Esophagus muscularis mucosa (tissue), 4 donors: ENCODE measurements at regions not wholly inside any gene's neighbourhood (a gene's known extent, or its start where the extent isn't known, plus 50 kb on each side); places are given as distances from the start of the nearest gene placed in this dataset.
"Not testable (repeated sequence)": the region's sequence is repeated elsewhere in the genome, so short reads cannot be mapped to it uniquely, and the experiment has no call there.

Source experiments
- DNase-seq: peaks from one replicate; pipeline ENCODE4 v3.0.0-alpha.2; 2017; ENCODE audit errors: extremely low spot score
- H3K27ac ChIP-seq, 4 donors: fragments of 200-600 bp; sonication (generic); replicated peaks in 1 of 4; 1 replicate in 3 of 4; 2 replicates in 1 of 4; pipeline ENCODE4 v1.5.1; 2016 to 2019; ENCODE audit warnings: mild to moderate bottlenecking in 1 of 4
- H3K27me3 ChIP-seq, 4 donors: fragments of 200-600 bp; sonication (generic); one replicate each; pipeline versions ENCODE4 v1.5.1 to v1.6.0; 2016 to 2019
- H3K36me3 ChIP-seq, 4 donors: fragments of 200-600 bp; sonication (generic); one replicate each; pipeline ENCODE4 v1.5.1; 2016 to 2019
- H3K4me1 ChIP-seq, 4 donors: fragments of 200-600 bp; sonication (generic); one replicate each; pipeline ENCODE4 v1.5.1; 2016 to 2019
- H3K4me3 ChIP-seq, 4 donors: fragments of 200-600 bp; sonication (generic); 1 replicate in 2 of 4; 2 replicates in 2 of 4; pipeline ENCODE4 v1.5.1; 2016 to 2019; ENCODE audit warnings: mild to moderate bottlenecking in 4 of 4, moderate library complexity in 1 of 4
- H3K9me3 ChIP-seq, 4 donors: fragments of 200-600 bp; sonication (generic); 1 replicate in 3 of 4; 2 replicates in 1 of 4; pipeline ENCODE4 v1.5.1; 2016 to 2019
- EP300 ChIP-seq: sonication (generic); formaldehyde crosslinking; IDR thresholded peaks from one replicate; pipeline ENCODE4 v1.6.1; 2017; ENCODE audit warnings: antibody characterized with exemption
- POLR2A ChIP-seq: fragments of 450-650 bp; IDR thresholded peaks from one replicate; pipeline ENCODE4 v1.6.1; 2017; ENCODE audit warnings: antibody characterized with exemption, moderate library complexity, mild to moderate bottlenecking, low read depth
- POLR2AphosphoS5 ChIP-seq, 2 donors: sonication (generic); formaldehyde crosslinking; IDR thresholded peaks; one replicate each; pipeline ENCODE4 v1.6.1; 2017; ENCODE audit warnings: antibody characterized with exemption in 2 of 2
- WGBS: methylation state at CpG from one replicate; pipeline ENCODE4 v1.1.5; 2018; 5-methylcytosine and 5-hydroxymethylcytosine counted together
- intact Hi-C: fragments of 100-400 bp; cut with DNase I; formaldehyde crosslinking; loops from one replicate; pipeline ENCODE4 v1.15.1; 2023
- TF ChIP-seq, protein P1 (sequence below), 3 experiments: fragments of 200-600 bp in 2 of 3; fragments of 450-650 bp in 1 of 3; sonication (generic) in 2 of 3; IDR thresholded peaks; one replicate each; pipeline ENCODE4 v1.5.1; 2017 to 2019; ENCODE audit warnings: antibody characterized with exemption in 3 of 3, mild to moderate bottlenecking in 2 of 3, moderate library complexity in 1 of 3

DNA sequence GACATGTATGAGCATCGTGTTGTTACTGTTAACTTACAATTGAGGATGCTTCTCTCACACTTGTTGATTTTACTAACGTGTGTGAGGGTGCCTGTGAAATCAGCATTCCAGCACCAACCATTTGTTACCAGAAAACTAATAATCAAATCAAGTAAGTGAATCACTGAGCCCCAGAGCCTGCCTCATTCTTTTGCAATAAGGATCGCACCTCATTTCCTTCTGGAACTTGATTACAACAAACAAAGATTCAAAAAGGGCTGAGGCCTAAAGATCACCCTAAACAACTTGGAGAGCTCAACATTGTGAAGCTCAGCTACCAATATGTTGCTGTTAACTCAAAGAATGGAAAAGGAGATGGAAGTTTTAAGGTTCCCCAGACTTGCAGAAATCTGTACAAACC is 274.7 kb downstream of the TFAP2A start:
- intact Hi-C loops: no loop called here
- TF ChIP-seq, protein P1, sequence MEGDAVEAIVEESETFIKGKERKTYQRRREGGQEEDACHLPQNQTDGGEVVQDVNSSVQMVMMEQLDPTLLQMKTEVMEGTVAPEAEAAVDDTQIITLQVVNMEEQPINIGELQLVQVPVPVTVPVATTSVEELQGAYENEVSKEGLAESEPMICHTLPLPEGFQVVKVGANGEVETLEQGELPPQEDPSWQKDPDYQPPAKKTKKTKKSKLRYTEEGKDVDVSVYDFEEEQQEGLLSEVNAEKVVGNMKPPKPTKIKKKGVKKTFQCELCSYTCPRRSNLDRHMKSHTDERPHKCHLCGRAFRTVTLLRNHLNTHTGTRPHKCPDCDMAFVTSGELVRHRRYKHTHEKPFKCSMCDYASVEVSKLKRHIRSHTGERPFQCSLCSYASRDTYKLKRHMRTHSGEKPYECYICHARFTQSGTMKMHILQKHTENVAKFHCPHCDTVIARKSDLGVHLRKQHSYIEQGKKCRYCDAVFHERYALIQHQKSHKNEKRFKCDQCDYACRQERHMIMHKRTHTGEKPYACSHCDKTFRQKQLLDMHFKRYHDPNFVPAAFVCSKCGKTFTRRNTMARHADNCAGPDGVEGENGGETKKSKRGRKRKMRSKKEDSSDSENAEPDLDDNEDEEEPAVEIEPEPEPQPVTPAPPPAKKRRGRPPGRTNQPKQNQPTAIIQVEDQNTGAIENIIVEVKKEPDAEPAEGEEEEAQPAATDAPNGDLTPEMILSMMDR (IDR thresholded peaks at IDR 0.05): no peak
- TF ChIP-seq POLR2A: no peak
- no peak for TF ChIP-seq POLR2AphosphoS5 (IDR thresholded peaks at IDR 0.05)
- no peak for TF ChIP-seq EP300
- 57% methylated on average over 3 of the region's 3 CpGs for WGBS
- Histone ChIP-seq H3K4me1 (no peaks in the 10 kb centered on the region), H3K36me3 (no peaks in the 10 kb centered on the region), H3K9me3 (no peaks in the 10 kb centered on the region), H3K4me3 (no peak overlapping the region), H3K27ac (no peak overlapping the region), H3K27me3 (peaks cover 0 to 3% (median 0%) of the 10 kb centered on the region in 4 donors)
- no peak for DNase-seq

DNA sequence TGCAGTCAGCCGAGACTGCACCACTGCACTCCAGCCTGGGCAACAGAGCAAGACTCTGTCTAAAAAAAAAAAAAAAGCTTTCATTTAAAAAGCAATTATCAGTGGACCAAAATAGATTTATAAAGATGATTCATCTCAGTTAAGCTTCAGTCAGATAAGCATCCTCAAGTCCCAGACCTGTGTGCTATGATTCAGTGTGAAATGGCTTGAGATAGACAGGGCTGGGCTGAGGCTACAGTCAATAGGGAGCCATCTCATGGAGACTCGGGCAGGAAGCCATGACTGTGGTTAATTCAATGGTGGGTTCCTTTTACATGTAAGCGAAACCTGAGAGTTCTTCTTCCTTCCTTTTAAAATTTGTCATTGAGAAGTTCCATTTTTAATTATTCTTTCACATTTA is 276.0 kb downstream of the TFAP2A start:
- Histone ChIP-seq H3K4me3 (no peak overlapping the region), H3K36me3 (no peaks in the 10 kb centered on the region), H3K27ac (no peak overlapping the region), H3K4me1 (no peaks in the 10 kb centered on the region), H3K9me3 (peaks cover 0 to 4% (median 1%) of the 10 kb centered on the region in 4 donors), H3K27me3 (peaks cover 0 to 3% (median 0%) of the 10 kb centered on the region in 4 donors)
- TF ChIP-seq POLR2A (no peak), POLR2AphosphoS5 (IDR thresholded peaks at IDR 0.05) (no peak), EP300 (no peak)
- TF ChIP-seq, protein P1 (IDR thresholded peaks at IDR 0.05): no peak
- intact Hi-C loops: no loop called here
- 85% methylated on average over 3 of the region's 3 CpGs for WGBS
- DNase-seq: no peak

DNA sequence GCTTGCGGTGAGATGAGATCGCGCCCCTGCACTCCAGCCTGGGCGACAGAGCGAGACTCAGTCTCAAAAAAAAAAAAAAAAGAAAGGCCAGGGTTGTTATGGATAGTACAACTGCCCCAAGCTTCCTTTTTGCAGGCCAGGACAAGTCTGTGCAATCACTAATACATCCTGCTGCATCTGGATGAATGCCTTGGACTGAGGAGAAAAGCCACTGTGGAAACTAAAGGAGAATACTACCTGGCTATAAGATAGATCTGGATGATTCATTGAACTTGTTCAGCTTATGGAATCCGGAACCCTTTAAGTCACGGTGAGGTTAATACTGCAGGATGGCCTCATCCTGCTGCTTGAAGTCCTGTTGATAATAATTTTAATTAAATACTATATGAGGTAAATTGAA is 278.2 kb downstream of the TFAP2A start:
- H3K4me3 ChIP-seq: no peak overlapping the region
- no peak overlapping the region for H3K27ac ChIP-seq
- H3K27me3 ChIP-seq: peaks cover 0 to under 1% (median 0%) of the 10 kb centered on the region in 4 donors
- no peak for TF ChIP-seq EP300
- TF ChIP-seq, protein P1 (IDR thresholded peaks at IDR 0.05): no peak
- no peak for TF ChIP-seq POLR2AphosphoS5 (IDR thresholded peaks at IDR 0.05)
- no peak for TF ChIP-seq POLR2A
- H3K4me1 ChIP-seq: no peaks in the 10 kb centered on the region
- intact Hi-C loops: no loop called here
- no peaks in the 10 kb centered on the region for H3K36me3 ChIP-seq
- H3K9me3 ChIP-seq: peaks cover 0 to 5% (median 4%) of the 10 kb centered on the region in 4 donors
- 94% methylated on average over 7 of the region's 7 CpGs for WGBS
- no peak for DNase-seq

DNA sequence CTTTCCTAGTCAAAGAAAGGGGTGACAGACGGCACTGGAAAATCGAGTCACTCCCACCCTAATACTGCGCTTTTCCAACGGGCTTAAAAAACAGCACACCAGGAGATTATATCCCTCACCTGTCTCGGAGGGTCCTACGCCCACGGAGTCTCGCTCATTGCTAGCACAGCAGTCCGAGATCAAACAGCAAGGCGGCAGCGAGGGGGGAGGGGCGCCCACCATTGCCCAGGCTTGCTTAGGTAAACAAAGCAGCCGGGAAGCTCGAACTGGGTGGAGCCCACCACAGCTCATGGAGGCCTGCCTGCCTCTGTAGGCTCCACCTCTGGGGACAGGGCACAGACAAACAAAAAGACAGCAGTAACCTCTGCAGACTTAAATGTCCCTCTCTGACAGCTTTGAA is 280.7 kb downstream of the TFAP2A start:
- H3K27ac ChIP-seq, H3K4me1 ChIP-seq, DNase-seq, H3K9me3 ChIP-seq, H3K27me3 ChIP-seq, H3K36me3 ChIP-seq, H3K4me3 ChIP-seq, intact Hi-C loops: not testable (repeated sequence)
- WGBS: 94% methylated on average over 5 of the region's 14 CpGs

DNA sequence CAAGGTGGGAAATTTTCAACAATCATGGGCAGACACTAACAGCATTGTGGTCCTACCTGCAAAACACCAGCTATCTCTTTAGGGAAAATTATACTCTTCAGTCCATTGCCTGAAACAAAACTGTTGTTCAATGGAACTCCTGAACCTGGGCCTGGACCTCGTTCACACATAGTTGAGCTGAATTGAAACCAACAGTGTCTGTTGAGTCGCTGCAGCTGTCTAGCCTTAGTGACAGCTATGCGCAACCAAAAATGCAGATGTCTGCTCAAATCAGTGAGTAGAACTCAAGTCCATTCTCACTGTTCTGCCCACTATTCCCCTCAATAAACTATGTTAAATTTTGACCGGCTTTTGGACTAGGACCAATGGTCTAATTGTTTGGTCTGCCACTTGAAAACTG is 286.2 kb downstream of the TFAP2A start:
- Histone ChIP-seq H3K4me1 (no peaks in the 10 kb centered on the region), H3K27ac (no peak overlapping the region), H3K27me3 (peaks cover 0 to 5% (median 0%) of the 10 kb centered on the region in 4 donors), H3K9me3 (peaks cover 0 to 4% (median under 1%) of the 10 kb centered on the region in 4 donors), H3K36me3 (no peaks in the 10 kb centered on the region), H3K4me3 (no peak overlapping the region)
- no peak for TF ChIP-seq POLR2A
- no peak for TF ChIP-seq EP300
- TF ChIP-seq POLR2AphosphoS5 (IDR thresholded peaks at IDR 0.05): no peak
- TF ChIP-seq, protein P1 (IDR thresholded peaks at IDR 0.05): no peak
- intact Hi-C loops: no loop called here
- DNase-seq: no peak
- 76% methylated on average over 4 of the region's 4 CpGs for WGBS
